ENCODE measurements at regions not wholly inside any gene's neighbourhood (a gene's known extent, or its start where the extent isn't known, plus 50 kb on each side); places are given as distances from the start of the nearest gene placed in this dataset.

DNA sequence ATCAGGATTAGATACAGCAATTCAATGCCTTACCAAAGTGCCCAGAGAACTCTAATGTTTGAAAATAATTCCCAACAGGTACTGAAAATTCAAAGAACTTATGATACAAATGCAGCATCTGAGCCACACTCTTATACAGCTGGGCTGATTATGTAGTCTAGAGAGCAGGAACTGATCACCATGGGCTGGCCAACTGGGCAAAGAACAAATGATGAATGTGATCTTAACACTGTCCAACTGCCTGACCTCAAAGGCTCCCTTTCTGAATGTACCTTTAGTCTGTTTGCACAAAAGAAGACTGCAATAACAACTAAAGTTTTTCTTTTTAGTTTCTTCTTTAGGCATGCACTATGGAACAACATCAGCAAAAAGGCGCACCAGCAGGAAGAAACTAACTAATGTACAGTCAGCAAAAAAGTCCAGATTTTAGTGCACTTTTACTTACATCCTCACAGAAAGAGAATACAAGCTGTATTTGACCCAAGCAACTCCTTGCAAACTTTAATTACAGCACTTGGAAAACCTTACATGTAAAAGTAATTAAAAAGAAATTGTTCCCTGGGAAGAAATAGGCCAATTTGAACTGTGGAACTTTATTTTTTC lies 1095.1 kb downstream of the IGSF11 start:
- TF ChIP-seq POLR2A (IDR thresholded peaks at IDR 0.05), result no peak
- TF ChIP-seq, protein P1, sequence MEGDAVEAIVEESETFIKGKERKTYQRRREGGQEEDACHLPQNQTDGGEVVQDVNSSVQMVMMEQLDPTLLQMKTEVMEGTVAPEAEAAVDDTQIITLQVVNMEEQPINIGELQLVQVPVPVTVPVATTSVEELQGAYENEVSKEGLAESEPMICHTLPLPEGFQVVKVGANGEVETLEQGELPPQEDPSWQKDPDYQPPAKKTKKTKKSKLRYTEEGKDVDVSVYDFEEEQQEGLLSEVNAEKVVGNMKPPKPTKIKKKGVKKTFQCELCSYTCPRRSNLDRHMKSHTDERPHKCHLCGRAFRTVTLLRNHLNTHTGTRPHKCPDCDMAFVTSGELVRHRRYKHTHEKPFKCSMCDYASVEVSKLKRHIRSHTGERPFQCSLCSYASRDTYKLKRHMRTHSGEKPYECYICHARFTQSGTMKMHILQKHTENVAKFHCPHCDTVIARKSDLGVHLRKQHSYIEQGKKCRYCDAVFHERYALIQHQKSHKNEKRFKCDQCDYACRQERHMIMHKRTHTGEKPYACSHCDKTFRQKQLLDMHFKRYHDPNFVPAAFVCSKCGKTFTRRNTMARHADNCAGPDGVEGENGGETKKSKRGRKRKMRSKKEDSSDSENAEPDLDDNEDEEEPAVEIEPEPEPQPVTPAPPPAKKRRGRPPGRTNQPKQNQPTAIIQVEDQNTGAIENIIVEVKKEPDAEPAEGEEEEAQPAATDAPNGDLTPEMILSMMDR (IDR thresholded peaks at IDR 0.05), result no peak

Data from thyroid gland (tissue), 4 donors.